ENCODE measurements at regions not wholly inside any gene's neighbourhood (a gene's known extent, or its start where the extent isn't known, plus 50 kb on each side); places are given as distances from the start of the nearest gene placed in this dataset.

- no peaks in the 10 kb centered on the region for H3K4me1 ChIP-seq
- H3K27ac ChIP-seq: no peak overlapping the region
- ATAC-seq (no peak), DNase-seq (no peak)
- H3K4me3 ChIP-seq: no peak overlapping the region
- intact Hi-C loops (cut with DNase I): no loop called here
- 90 to 93% (median 91%) methylated on average over 12 of the region's 12 CpGs for WGBS, 4 donors
- H3K36me3 ChIP-seq: no peaks in the 10 kb centered on the region
- H3K27me3 ChIP-seq: peaks cover 0 to 18% (median 0%) of the 10 kb centered on the region in 9 donors
- H3K9me3 ChIP-seq: no peaks in the 10 kb centered on the region
- TF ChIP-seq POLR2A (IDR thresholded peaks at IDR 0.05) (no peak), CTCF (IDR thresholded peaks at IDR 0.05) (no peak)
These were observed 1498.7 kb downstream of the TBC1D22A start for GRCh38 chr22:48261048-48261621.

GRCh38 chr22:48259991-48260670 is 1497.7 kb downstream of the TBC1D22A start:
- Histone ChIP-seq H3K27ac (no peak overlapping the region), H3K4me3 (no peak overlapping the region), H3K9me3 (no peaks in the 10 kb centered on the region), H3K4me1 (no peaks in the 10 kb centered on the region), H3K27me3 (peaks cover 0 to 23% (median 1%) of the 10 kb centered on the region in 9 donors), H3K36me3 (no peaks in the 10 kb centered on the region)
- intact Hi-C loops (cut with DNase I): loop anchor here in 1 of 10 donors (10.0 kb wide), 1 partner anchor 65 kb away; no protein-coding TSS in a partner anchor
- no peak for DNase-seq
- no peak for ATAC-seq
- 87 to 89% (median 87%) methylated on average over 8 of the region's 8 CpGs for WGBS, 4 donors
- no peak for TF ChIP-seq POLR2A (IDR thresholded peaks at IDR 0.05)
- TF ChIP-seq CTCF (IDR thresholded peaks at IDR 0.05): no peak

GRCh38 chr22:48258811-48259210 is 1496.4 kb downstream of the TBC1D22A start:
- Histone ChIP-seq H3K27ac (no peak overlapping the region), H3K4me3 (no peak overlapping the region), H3K9me3 (no peaks in the 10 kb centered on the region), H3K4me1 (no peaks in the 10 kb centered on the region), H3K36me3 (no peaks in the 10 kb centered on the region), H3K27me3 (peaks cover 0 to 33% (median 3%) of the 10 kb centered on the region in 9 donors)
- TF ChIP-seq CTCF (IDR thresholded peaks at IDR 0.05): no peak
- TF ChIP-seq POLR2A (IDR thresholded peaks at IDR 0.05): no peak
- DNase-seq (no peak), ATAC-seq (no peak)
- 83 to 89% (median 83%) methylated on average over 8 of the region's 8 CpGs for WGBS, 4 donors
- intact Hi-C loops (cut with DNase I): loop anchor here in 1 of 10 donors (10.0 kb wide), 1 partner anchor 64 kb away; no protein-coding TSS in a partner anchor

GRCh38 chr22:48258064-48258701 is 1495.7 kb downstream of the TBC1D22A start:
- no peak for TF ChIP-seq CTCF (IDR thresholded peaks at IDR 0.05)
- no peak for TF ChIP-seq POLR2A (IDR thresholded peaks at IDR 0.05)
- H3K27me3 ChIP-seq: peaks cover 0 to 38% (median 4%) of the 10 kb centered on the region in 9 donors
- no peak for DNase-seq
- no peak for ATAC-seq
- 77 to 80% (median 78%) methylated on average over 12 of the region's 12 CpGs for WGBS, 4 donors
- no peak overlapping the region for H3K27ac ChIP-seq
- no peaks in the 10 kb centered on the region for H3K4me1 ChIP-seq
- no peak overlapping the region for H3K4me3 ChIP-seq
- H3K9me3 ChIP-seq: no peaks in the 10 kb centered on the region
- H3K36me3 ChIP-seq: no peaks in the 10 kb centered on the region
- intact Hi-C loops (cut with DNase I): loop anchor here in 1 of 10 donors (10.0 kb wide), 1 partner anchor 63 kb away; no protein-coding TSS in a partner anchor

Data from heart left ventricle (tissue), 16 donors.